ENCODE measurements at regions not wholly inside any gene's neighbourhood (a gene's known extent, or its start where the extent isn't known, plus 50 kb on each side); places are given as distances from the start of the nearest gene placed in this dataset.
A peak's percentile ranks its signal among the peaks of the same experiment; 100 is the strongest.

- no peak for DNase-seq (ENCODE audit: low read depth)
These were observed 908.7 kb upstream of the CDH9 start for GRCh38 chr5:27947088-27947487.

GRCh38 chr5:27944471-27944870 is 906.1 kb upstream of the CDH9 start:
- FAIRE-seq: no peak

More at GRCh38 chr5:27947088-27947487, 908.7 kb upstream of the CDH9 start:
- TF ChIP-seq CTCF (IDR thresholded peaks at IDR 0.05; ENCODE audit: insufficient read depth, low read length, severe bottlenecking): no peak
- no peaks in the 10 kb centered on the region for H3K36me3 ChIP-seq (ENCODE audit: control insufficient read depth, insufficient read depth, low read length)
- H3K27me3 ChIP-seq (ENCODE audit: control insufficient read depth, insufficient read depth, low read length): no peaks in the 10 kb centered on the region
- FAIRE-seq: no peak
- no peak overlapping the region for H3K4me3 ChIP-seq (ENCODE audit: low read depth, low read length)

GRCh38 chr5:27938989-27939388 is 900.6 kb upstream of the CDH9 start:
- Histone ChIP-seq H3K27me3 (ENCODE audit: control insufficient read depth, insufficient read depth, low read length) (no peaks in the 10 kb centered on the region), H3K4me3 (ENCODE audit: low read depth, low read length) (no peak overlapping the region), H3K36me3 (ENCODE audit: control insufficient read depth, insufficient read depth, low read length) (no peaks in the 10 kb centered on the region)
- TF ChIP-seq CTCF (IDR thresholded peaks at IDR 0.05; ENCODE audit: insufficient read depth, low read length, severe bottlenecking): no peak
- FAIRE-seq (no peak), DNase-seq (ENCODE audit: low read depth) (no peak)

More at GRCh38 chr5:27944471-27944870, 906.1 kb upstream of the CDH9 start:
- no peaks in the 10 kb centered on the region for H3K27me3 ChIP-seq (ENCODE audit: control insufficient read depth, insufficient read depth, low read length)
- no peak for TF ChIP-seq CTCF (IDR thresholded peaks at IDR 0.05; ENCODE audit: insufficient read depth, low read length, severe bottlenecking)
- H3K4me3 ChIP-seq (ENCODE audit: low read depth, low read length): no peak overlapping the region
- H3K36me3 ChIP-seq (ENCODE audit: control insufficient read depth, insufficient read depth, low read length): no peaks in the 10 kb centered on the region
- DNase-seq (ENCODE audit: low read depth): no peak

GRCh38 chr5:27928060-27928459 is 889.7 kb upstream of the CDH9 start:
- DNase-seq (ENCODE audit: low read depth) (no peak), FAIRE-seq (no peak)
- TF ChIP-seq CTCF (IDR thresholded peaks at IDR 0.05; ENCODE audit: insufficient read depth, low read length, severe bottlenecking): no peak
- H3K36me3 ChIP-seq (ENCODE audit: control insufficient read depth, insufficient read depth, low read length): no peaks in the 10 kb centered on the region
- H3K4me3 ChIP-seq (ENCODE audit: low read depth, low read length): no peak overlapping the region
- no peaks in the 10 kb centered on the region for H3K27me3 ChIP-seq (ENCODE audit: control insufficient read depth, insufficient read depth, low read length)

- Histone ChIP-seq H3K4me3 (ENCODE audit: low read depth, low read length) (no peak overlapping the region), H3K27me3 (ENCODE audit: control insufficient read depth, insufficient read depth, low read length) (no peaks in the 10 kb centered on the region), H3K36me3 (ENCODE audit: control insufficient read depth, insufficient read depth, low read length) (no peaks in the 10 kb centered on the region)
- no peak for TF ChIP-seq CTCF (IDR thresholded peaks at IDR 0.05; ENCODE audit: insufficient read depth, low read length, severe bottlenecking)
- FAIRE-seq: no peak
- DNase-seq (ENCODE audit: low read depth): peak; percentile 82
These were observed 872.8 kb upstream of the CDH9 start for GRCh38 chr5:27911216-27911615.

GRCh38 chr5:27908341-27908740 is 870.0 kb upstream of the CDH9 start:
- Histone ChIP-seq H3K4me3 (ENCODE audit: low read depth, low read length) (no peak overlapping the region), H3K36me3 (ENCODE audit: control insufficient read depth, insufficient read depth, low read length) (no peaks in the 10 kb centered on the region), H3K27me3 (ENCODE audit: control insufficient read depth, insufficient read depth, low read length) (no peaks in the 10 kb centered on the region)
- DNase-seq (ENCODE audit: low read depth) (peak; percentile 66), FAIRE-seq (no peak)
- TF ChIP-seq CTCF (IDR thresholded peaks at IDR 0.05; ENCODE audit: insufficient read depth, low read length, severe bottlenecking): no peak
